ENCODE measurements at regions not wholly inside any gene's neighbourhood (a gene's known extent, or its start where the extent isn't known, plus 50 kb on each side); places are given as distances from the start of the nearest gene placed in this dataset.

GRCh38 chr4:132267321-132267720 lies 881.8 kb upstream of the PCDH10 start:
- TF ChIP-seq CTCF (conservative IDR thresholded peaks at IDR 0.05) = no peak
- no peak overlapping the region for H3K27ac ChIP-seq

GRCh38 chr4:132269303-132269990 lies 879.6 kb upstream of the PCDH10 start:
- no peak for TF ChIP-seq CTCF (conservative IDR thresholded peaks at IDR 0.05)
- no peak overlapping the region for H3K27ac ChIP-seq

- TF ChIP-seq CTCF (conservative IDR thresholded peaks at IDR 0.05) = no peak
- no peak overlapping the region for H3K27ac ChIP-seq
Measured at GRCh38 chr4:132275583-132276121, 873.4 kb upstream of the PCDH10 start.

- no peak overlapping the region for H3K27ac ChIP-seq
- TF ChIP-seq CTCF (conservative IDR thresholded peaks at IDR 0.05) = no peak
Measured at GRCh38 chr4:132276185-132276584, 872.9 kb upstream of the PCDH10 start.

- H3K27ac ChIP-seq = no peak overlapping the region
- no peak for TF ChIP-seq CTCF (conservative IDR thresholded peaks at IDR 0.05)
Measured at GRCh38 chr4:132276989-132277388, 872.1 kb upstream of the PCDH10 start.

- H3K27ac ChIP-seq = no peak overlapping the region
- no peak for TF ChIP-seq CTCF (conservative IDR thresholded peaks at IDR 0.05)
Measured at GRCh38 chr4:132281733-132282132, 867.4 kb upstream of the PCDH10 start.

GRCh38 chr4:132284910-132285426 lies 864.1 kb upstream of the PCDH10 start:
- TF ChIP-seq CTCF (conservative IDR thresholded peaks at IDR 0.05) = no peak
- no peak overlapping the region for H3K27ac ChIP-seq
